ENCODE measurements at regions not wholly inside any gene's neighbourhood (a gene's known extent, or its start where the extent isn't known, plus 50 kb on each side); places are given as distances from the start of the nearest gene placed in this dataset.

DNA sequence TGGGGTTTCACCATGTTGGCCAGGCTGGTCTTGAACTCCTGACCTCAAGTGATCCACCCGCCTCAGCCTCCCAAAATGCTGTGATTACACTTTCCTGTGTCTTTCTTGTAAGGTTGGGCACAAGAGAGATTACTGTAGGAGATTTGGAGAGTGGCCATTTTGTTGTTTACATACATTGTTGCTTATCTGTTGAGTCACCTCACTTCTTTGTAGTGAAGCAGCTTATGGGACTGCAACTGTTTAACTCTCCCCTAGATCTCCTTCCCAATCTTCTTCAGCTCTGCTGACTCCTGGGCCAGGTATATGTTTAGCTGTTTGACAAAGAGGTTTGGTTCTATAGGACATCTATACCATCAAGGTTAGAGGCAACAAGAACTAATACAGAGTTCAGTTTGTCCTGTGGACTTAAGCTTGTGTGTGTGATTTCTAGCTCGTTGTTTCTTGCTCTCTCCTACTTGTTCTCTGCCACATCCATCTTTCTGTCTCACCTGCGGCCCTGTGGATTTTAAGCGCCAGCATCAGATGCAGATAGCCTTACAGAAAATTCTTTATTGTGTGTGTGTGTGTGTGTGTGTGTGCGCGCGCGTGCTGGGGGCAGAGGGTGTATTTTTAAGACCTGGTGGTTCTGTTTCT, 95.4 kb downstream of the HAUS1 start:
- TF ChIP-seq POLR2A (IDR thresholded peaks at IDR 0.05; ENCODE audit: low read length) = no peak
- no peak for TF ChIP-seq GATA1 (IDR thresholded peaks at IDR 0.05; ENCODE audit: low read depth, low read length)

All from erythroblast (primary cell).